Esophagus (tissue), 2 donors: ENCODE measurements at regions not wholly inside any gene's neighbourhood (a gene's known extent, or its start where the extent isn't known, plus 50 kb on each side); places are given as distances from the start of the nearest gene placed in this dataset.

Source experiments
- H3K27ac ChIP-seq, 2 donors: one replicate each; pipeline ENCODE4 v1.5.1; 2013; ENCODE audit warnings: low read depth in 2 of 2, mild to moderate bottlenecking in 2 of 2, inconsistent platforms in 1 of 2, low read length in 1 of 2, moderate library complexity in 1 of 2
- H3K27me3 ChIP-seq, 2 donors: one replicate each; pipeline ENCODE4 v1.6.1; 2013; ENCODE audit warnings: low read length in 2 of 2, control low read depth in 1 of 2, mild to moderate bottlenecking in 1 of 2; ENCODE audit not compliant: insufficient read depth in 2 of 2, control insufficient read depth in 1 of 2
- H3K36me3 ChIP-seq, 2 donors: one replicate each; pipeline ENCODE4 v1.6.1; 2013; ENCODE audit warnings: low read length in 1 of 2; ENCODE audit not compliant: control insufficient read depth in 2 of 2, insufficient read depth in 2 of 2
- H3K4me1 ChIP-seq, 2 donors: one replicate each; pipeline ENCODE4 v1.6.1; 2013; ENCODE audit warnings: low read length in 1 of 2; ENCODE audit not compliant: control insufficient read depth in 2 of 2, insufficient read depth in 2 of 2
- H3K4me3 ChIP-seq, 2 donors: one replicate each; pipeline ENCODE4 v1.5.1; 2013; ENCODE audit warnings: low read length in 2 of 2, mild to moderate bottlenecking in 2 of 2, low read depth in 1 of 2, moderate library complexity in 1 of 2
- H3K9me3 ChIP-seq, 2 donors: one replicate each; pipeline ENCODE4 v1.6.1; 2013; ENCODE audit warnings: mild to moderate bottlenecking in 2 of 2, low read depth in 1 of 2, low read length in 1 of 2, moderate library complexity in 1 of 2; ENCODE audit not compliant: control insufficient read depth in 2 of 2, insufficient read depth in 1 of 2
- WGBS, 2 donors: extraction: QIAGEN DNeasy Blood & Tissue Kit; methylation state at CpG; one replicate each; pipeline ENCODE4 v1.1.7; 2013; 5-methylcytosine and 5-hydroxymethylcytosine counted together
- donor health status: healthy with polysubstance abuse.
- donor health status: Bipolar disorder and iron deficiency.

- H3K36me3 ChIP-seq: no peaks in the 10 kb centered on the region
- no peak overlapping the region for H3K4me3 ChIP-seq
- H3K27ac ChIP-seq: no peak overlapping the region
- peaks cover 0 to 4% of the 10 kb centered on the region in 2 donors for H3K4me1 ChIP-seq
- H3K27me3 ChIP-seq: no peaks in the 10 kb centered on the region
- no peaks in the 10 kb centered on the region for H3K9me3 ChIP-seq
- whole genome bisulfite sequencing, 2 donors: 87 to 89% methylated on average over 11 of the region's 11 CpGs
Measured at GRCh38 chr6:159101656-159102055, 56.9 kb upstream of the TAGAP start.

GRCh38 chr6:159100395-159101182 is 55.8 kb upstream of the TAGAP start:
- no peak overlapping the region for H3K27ac ChIP-seq
- H3K36me3 ChIP-seq: no peaks in the 10 kb centered on the region
- no peak overlapping the region for H3K4me3 ChIP-seq
- 81 to 91% methylated on average over 15 of the region's 15 CpGs for WGBS, 2 donors
- H3K27me3 ChIP-seq: no peaks in the 10 kb centered on the region
- peaks cover 0 to 4% of the 10 kb centered on the region in 2 donors for H3K4me1 ChIP-seq
- no peaks in the 10 kb centered on the region for H3K9me3 ChIP-seq

- Histone ChIP-seq H3K27me3 (no peaks in the 10 kb centered on the region), H3K27ac (no peak overlapping the region), H3K4me1 (peaks cover 0 to 4% of the 10 kb centered on the region in 2 donors), H3K9me3 (no peaks in the 10 kb centered on the region), H3K36me3 (no peaks in the 10 kb centered on the region), H3K4me3 (no peak overlapping the region)
- WGBS, 2 donors: 42 to 54% methylated on average over 3 of the region's 3 CpGs
Measured at GRCh38 chr6:159099961-159100360, 55.2 kb upstream of the TAGAP start.

- no peak overlapping the region for H3K27ac ChIP-seq
- H3K27me3 ChIP-seq: no peaks in the 10 kb centered on the region
- H3K4me3 ChIP-seq: no peak overlapping the region
- no peaks in the 10 kb centered on the region for H3K36me3 ChIP-seq
- H3K9me3 ChIP-seq: no peaks in the 10 kb centered on the region
- peaks cover 0 to 1% of the 10 kb centered on the region in 2 donors for H3K4me1 ChIP-seq
- 83 to 92% methylated on average over 3 of the region's 3 CpGs for WGBS, 2 donors
Measured at GRCh38 chr6:159099276-159099675, 54.5 kb upstream of the TAGAP start.

- Histone ChIP-seq H3K9me3 (no peaks in the 10 kb centered on the region), H3K4me1 (no peaks in the 10 kb centered on the region), H3K27ac (peak overlapping the region in 1 of 2 donors; percentile 36), H3K4me3 (no peak overlapping the region), H3K36me3 (no peaks in the 10 kb centered on the region), H3K27me3 (no peaks in the 10 kb centered on the region)
- WGBS, 2 donors: 69 to 72% methylated on average over 14 of the region's 14 CpGs
Measured at GRCh38 chr6:159098636-159099106, 53.9 kb upstream of the TAGAP start.

- Histone ChIP-seq H3K27me3 (no peaks in the 10 kb centered on the region), H3K27ac (no peak overlapping the region), H3K9me3 (no peaks in the 10 kb centered on the region), H3K4me1 (no peaks in the 10 kb centered on the region), H3K36me3 (no peaks in the 10 kb centered on the region), H3K4me3 (no peak overlapping the region)
- WGBS, 2 donors: 85 to 88% methylated on average over 8 of the region's 8 CpGs
Measured at GRCh38 chr6:159097256-159097655, 52.5 kb upstream of the TAGAP start.

GRCh38 chr6:159095616-159096015 is 50.8 kb upstream of the TAGAP start:
- 73 to 77% methylated on average over 6 of the region's 6 CpGs for WGBS, 2 donors
- Histone ChIP-seq H3K36me3 (no peaks in the 10 kb centered on the region), H3K9me3 (no peaks in the 10 kb centered on the region), H3K4me3 (no peak overlapping the region), H3K27me3 (no peaks in the 10 kb centered on the region), H3K27ac (no peak overlapping the region), H3K4me1 (no peaks in the 10 kb centered on the region)

GRCh38 chr6:159094444-159095252 is 49.9 kb upstream of the TAGAP start:
- Histone ChIP-seq H3K36me3 (no peaks in the 10 kb centered on the region), H3K9me3 (no peaks in the 10 kb centered on the region), H3K27me3 (no peaks in the 10 kb centered on the region), H3K4me3 (no peak overlapping the region), H3K27ac (no peak overlapping the region), H3K4me1 (no peaks in the 10 kb centered on the region)
- WGBS, 2 donors: 61 to 64% methylated on average over 18 of the region's 18 CpGs
